ENCODE measurements at regions not wholly inside any gene's neighbourhood (a gene's known extent, or its start where the extent isn't known, plus 50 kb on each side); places are given as distances from the start of the nearest gene placed in this dataset.

- TF ChIP-seq CTCF (IDR thresholded peaks at IDR 0.05; ENCODE audit: low read depth, low read length, poor library complexity, severe bottlenecking) (no peak), EZH2phosphoT487 (IDR thresholded peaks at IDR 0.05; ENCODE audit: borderline replicate concordance, low read length) (no peak)
Observed at GRCh38 chr18:51865538-51865937, 474.5 kb upstream of the DCC start.

Measured in DOHH2 (cell line).